ENCODE measurements at regions not wholly inside any gene's neighbourhood (a gene's known extent, or its start where the extent isn't known, plus 50 kb on each side); places are given as distances from the start of the nearest gene placed in this dataset.

GRCh38 chr13:111955412-111956065 lies 111.4 kb upstream of the SOX1 start:
- H3K9me3 ChIP-seq = no peaks in the 10 kb centered on the region; the same call in 2 of the 3 replicates
- FAIRE-seq (no peak), ATAC-seq (no peak), DNase-seq (ENCODE audit: low read depth in 1 of 2, low spot score in 1 of 2) (no peak)
- no peak overlapping the region for H3K27ac ChIP-seq
- ChIA-PET CTCF (no interaction called here), POLR2A (no interaction called here)
- H3K4me1 ChIP-seq = no peaks in the 10 kb centered on the region
- no peak overlapping the region for H3K4me2 ChIP-seq
- 49% methylated on average over 22 of the region's 27 CpGs for WGBS (ENCODE audit: missing lambda C conversion rate)
- H3K4me3 ChIP-seq = no peak overlapping the region
- no peak for TF ChIP-seq NR3C1 (IDR thresholded peaks at IDR 0.05)
- TF ChIP-seq EHF (CRISPR knock-in tag; IDR thresholded peaks at IDR 0.05) = no peak
- TF ChIP-seq ESRRA (IDR thresholded peaks at IDR 0.05; ENCODE audit: borderline replicate concordance, low read length) = no peak
- no peak for TF ChIP-seq POLR2AphosphoS2 (conservative IDR thresholded peaks at IDR 0.05; ENCODE audit: low read length)
- TF ChIP-seq, protein P1, sequence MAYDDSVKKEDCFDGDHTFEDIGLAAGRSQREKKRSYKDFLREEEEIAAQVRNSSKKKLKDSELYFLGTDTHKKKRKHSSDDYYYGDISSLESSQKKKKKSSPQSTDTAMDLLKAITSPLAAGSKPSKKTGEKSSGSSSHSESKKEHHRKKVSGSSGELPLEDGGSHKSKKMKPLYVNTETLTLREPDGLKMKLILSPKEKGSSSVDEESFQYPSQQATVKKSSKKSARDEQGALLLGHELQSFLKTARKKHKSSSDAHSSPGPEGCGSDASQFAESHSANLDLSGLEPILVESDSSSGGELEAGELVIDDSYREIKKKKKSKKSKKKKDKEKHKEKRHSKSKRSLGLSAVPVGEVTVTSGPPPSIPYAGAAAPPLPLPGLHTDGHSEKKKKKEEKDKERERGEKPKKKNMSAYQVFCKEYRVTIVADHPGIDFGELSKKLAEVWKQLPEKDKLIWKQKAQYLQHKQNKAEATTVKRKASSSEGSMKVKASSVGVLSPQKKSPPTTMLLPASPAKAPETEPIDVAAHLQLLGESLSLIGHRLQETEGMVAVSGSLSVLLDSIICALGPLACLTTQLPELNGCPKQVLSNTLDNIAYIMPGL (CRISPR knock-in tag; IDR thresholded peaks at IDR 0.05; ENCODE audit: borderline replicate concordance) = no peak
- TF ChIP-seq, protein P2, sequence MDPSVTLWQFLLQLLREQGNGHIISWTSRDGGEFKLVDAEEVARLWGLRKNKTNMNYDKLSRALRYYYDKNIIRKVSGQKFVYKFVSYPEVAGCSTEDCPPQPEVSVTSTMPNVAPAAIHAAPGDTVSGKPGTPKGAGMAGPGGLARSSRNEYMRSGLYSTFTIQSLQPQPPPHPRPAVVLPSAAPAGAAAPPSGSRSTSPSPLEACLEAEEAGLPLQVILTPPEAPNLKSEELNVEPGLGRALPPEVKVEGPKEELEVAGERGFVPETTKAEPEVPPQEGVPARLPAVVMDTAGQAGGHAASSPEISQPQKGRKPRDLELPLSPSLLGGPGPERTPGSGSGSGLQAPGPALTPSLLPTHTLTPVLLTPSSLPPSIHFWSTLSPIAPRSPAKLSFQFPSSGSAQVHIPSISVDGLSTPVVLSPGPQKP (IDR thresholded peaks at IDR 0.05; ENCODE audit: low read depth, low read length) = no peak
- TF ChIP-seq, protein P3, sequence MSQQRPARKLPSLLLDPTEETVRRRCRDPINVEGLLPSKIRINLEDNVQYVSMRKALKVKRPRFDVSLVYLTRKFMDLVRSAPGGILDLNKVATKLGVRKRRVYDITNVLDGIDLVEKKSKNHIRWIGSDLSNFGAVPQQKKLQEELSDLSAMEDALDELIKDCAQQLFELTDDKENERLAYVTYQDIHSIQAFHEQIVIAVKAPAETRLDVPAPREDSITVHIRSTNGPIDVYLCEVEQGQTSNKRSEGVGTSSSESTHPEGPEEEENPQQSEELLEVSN (IDR thresholded peaks at IDR 0.05; ENCODE audit: borderline replicate concordance, low read depth) = no peak
- no peak for TF ChIP-seq MYC (IDR thresholded peaks at IDR 0.05; ENCODE audit: borderline replicate concordance, low read length)
- no peak for TF ChIP-seq GATA3 (IDR thresholded peaks at IDR 0.05; ENCODE audit: borderline replicate concordance)
- TF ChIP-seq JUN (IDR thresholded peaks at IDR 0.05) = no peak
- no peak for TF ChIP-seq HEYL (CRISPR knock-in tag; IDR thresholded peaks at IDR 0.05)
- no peak for TF ChIP-seq CHD4 (IDR thresholded peaks at IDR 0.05; ENCODE audit: borderline replicate concordance)
- no peak for TF ChIP-seq CEBPB (IDR thresholded peaks at IDR 0.05)
- no peak for TF ChIP-seq HES2 (IDR thresholded peaks at IDR 0.05)
- TF ChIP-seq EHMT2 (IDR thresholded peaks at IDR 0.05; ENCODE audit: low read depth) = no peak
- no peak for TF ChIP-seq PHF8 (IDR thresholded peaks at IDR 0.05; ENCODE audit: borderline replicate concordance, low read depth)

DNA sequence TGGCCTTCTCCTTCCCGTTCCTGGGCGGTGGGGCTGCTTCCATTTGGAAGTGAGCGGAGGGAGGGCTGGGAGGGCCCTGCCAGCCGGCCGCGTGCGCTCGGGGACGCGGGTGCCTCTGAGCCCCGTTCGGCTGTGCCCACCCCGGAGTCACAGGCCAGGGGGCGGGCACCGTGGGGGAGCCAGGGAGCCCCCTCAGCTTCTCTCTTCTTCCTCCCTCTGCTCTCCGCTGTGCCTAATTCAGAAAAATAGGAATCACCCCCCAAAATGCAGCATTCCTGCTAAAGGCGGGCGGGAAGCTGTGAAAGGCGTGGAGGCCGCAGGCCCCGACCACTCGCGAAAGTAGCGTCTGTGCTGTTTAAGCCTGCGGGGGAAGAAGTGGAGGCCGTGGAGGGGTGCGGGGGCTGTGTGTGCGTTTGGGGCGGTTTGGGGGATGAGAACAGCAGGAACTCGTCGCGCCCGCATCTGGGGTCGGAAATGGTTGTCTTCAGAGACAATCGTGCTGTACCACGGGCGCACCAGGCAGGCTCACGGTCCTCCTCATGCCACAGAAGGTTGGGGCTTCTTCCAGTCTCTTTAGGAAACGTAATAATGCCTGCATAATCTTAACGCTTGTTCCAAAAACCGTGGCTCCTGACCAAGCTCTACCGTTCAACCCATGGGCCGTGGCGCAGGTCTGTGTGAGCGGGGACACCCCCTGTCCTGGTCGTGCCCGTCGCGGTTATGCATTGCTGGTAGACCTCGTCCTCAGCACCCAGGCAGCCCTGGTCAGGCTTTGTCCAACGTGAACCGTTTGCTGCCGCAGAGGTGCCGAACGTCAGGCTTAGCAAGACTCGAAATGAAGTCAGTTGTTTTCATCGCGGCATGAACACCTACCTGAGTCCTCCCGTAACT lies 110.4 kb upstream of the SOX1 start:
- WGBS (ENCODE audit: missing lambda C conversion rate) = 65% methylated on average over 35 of the region's 59 CpGs
- ChIA-PET POLR2A (no interaction called here), CTCF (no interaction called here)
- DNase-seq (ENCODE audit: low read depth in 1 of 2, low spot score in 1 of 2) (no peak), FAIRE-seq (no peak), ATAC-seq (no peak)
- TF ChIP-seq JUN (IDR thresholded peaks at IDR 0.05) = no peak
- no peak for TF ChIP-seq JUNB (IDR thresholded peaks at IDR 0.05)
- no peak for TF ChIP-seq POLR2AphosphoS2 (conservative IDR thresholded peaks at IDR 0.05; ENCODE audit: low read length)
- no peak for TF ChIP-seq BCL3 (IDR thresholded peaks at IDR 0.05)
- TF ChIP-seq RARB (CRISPR knock-in tag; IDR thresholded peaks at IDR 0.05) = no peak
- no peak for TF ChIP-seq ZNF302 (CRISPR knock-in tag; IDR thresholded peaks at IDR 0.05)
- TF ChIP-seq GATA3 (IDR thresholded peaks at IDR 0.05; ENCODE audit: borderline replicate concordance) = no peak
- no peak for TF ChIP-seq FOSB (CRISPR knock-in tag; IDR thresholded peaks at IDR 0.05)
- TF ChIP-seq PHF8 (IDR thresholded peaks at IDR 0.05; ENCODE audit: borderline replicate concordance, low read depth) = no peak
- TF ChIP-seq USF2 (IDR thresholded peaks at IDR 0.05) = no peak
- TF ChIP-seq HOXA7 (CRISPR knock-in tag; IDR thresholded peaks at IDR 0.05) = no peak
- no peak for TF ChIP-seq HOXB5 (CRISPR knock-in tag; IDR thresholded peaks at IDR 0.05)
- TF ChIP-seq FOXS1 (CRISPR knock-in tag; IDR thresholded peaks at IDR 0.05) = no peak
- TF ChIP-seq, protein P3 (IDR thresholded peaks at IDR 0.05; ENCODE audit: borderline replicate concordance, low read depth) = no peak
- no peak for TF ChIP-seq HES2 (IDR thresholded peaks at IDR 0.05)
- H3K4me1 ChIP-seq = no peaks in the 10 kb centered on the region
- no peaks in the 10 kb centered on the region for H3K9me3 ChIP-seq
- no peak overlapping the region for H3K27ac ChIP-seq
- no peak overlapping the region for H3K4me2 ChIP-seq
- H3K4me3 ChIP-seq = no peak overlapping the region

Data from A549 (cell line).